ENCODE measurements at regions not wholly inside any gene's neighbourhood (a gene's known extent, or its start where the extent isn't known, plus 50 kb on each side); places are given as distances from the start of the nearest gene placed in this dataset.
A peak's percentile ranks its signal among the peaks of the same experiment; 100 is the strongest.
"Not testable (repeated sequence)": the region's sequence is repeated elsewhere in the genome, so short reads cannot be mapped to it uniquely, and the experiment has no call there.

- peaks cover 10% of the 10 kb centered on the region for H3K4me1 ChIP-seq (ENCODE audit: control insufficient read depth, insufficient read depth, low read length)
- no peaks in the 10 kb centered on the region for H3K9me3 ChIP-seq (replicated peaks; ENCODE audit: low read length)
- H3K9ac ChIP-seq (ENCODE audit: low read depth, low read length), result no peak overlapping the region
- no peaks in the 10 kb centered on the region for H3K27me3 ChIP-seq (ENCODE audit: control insufficient read depth, insufficient read depth, low read length)
- H3K4me2 ChIP-seq (ENCODE audit: low read length), result no peak overlapping the region
- H3K4me3 ChIP-seq (ENCODE audit: low read length), result no peak overlapping the region
- no peaks in the 10 kb centered on the region for H3K36me3 ChIP-seq (ENCODE audit: insufficient read depth, low read length)
Observed at GRCh38 chr1:67609577-67610341, 75.2 kb upstream of the GADD45A start.

- Histone ChIP-seq H3K9ac (ENCODE audit: low read depth, low read length) (no peak overlapping the region), H3K36me3 (ENCODE audit: insufficient read depth, low read length) (no peaks in the 10 kb centered on the region), H3K9me3 (replicated peaks; ENCODE audit: low read length) (no peaks in the 10 kb centered on the region), H3K4me2 (ENCODE audit: low read length) (no peak overlapping the region), H3K4me3 (ENCODE audit: low read length) (no peak overlapping the region), H3K27me3 (ENCODE audit: control insufficient read depth, insufficient read depth, low read length) (no peaks in the 10 kb centered on the region), H3K4me1 (ENCODE audit: control insufficient read depth, insufficient read depth, low read length) (peaks cover 11% of the 10 kb centered on the region)
Observed at GRCh38 chr1:67610450-67610849, 74.6 kb upstream of the GADD45A start.

DNA sequence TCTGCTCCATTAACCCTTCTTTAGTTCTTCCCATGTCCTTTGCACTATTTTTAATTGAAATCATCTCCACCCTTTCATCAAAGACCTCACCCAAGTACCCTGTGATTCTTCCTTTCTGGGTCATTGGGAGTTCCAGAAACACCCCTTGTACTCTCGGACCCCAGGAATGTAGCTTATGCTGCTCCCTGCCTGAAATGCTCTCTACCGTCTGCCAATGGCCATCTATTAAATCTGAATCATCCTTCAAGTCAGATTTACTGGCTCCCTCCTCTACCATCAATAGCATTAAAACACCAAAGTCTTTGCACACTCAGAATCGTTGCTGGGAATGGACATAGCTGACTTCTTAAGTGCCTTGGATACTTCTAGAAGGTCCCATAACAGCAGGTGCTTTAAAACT is 73.2 kb upstream of the GADD45A start:
- Histone ChIP-seq H3K36me3 (ENCODE audit: insufficient read depth, low read length) (no peaks in the 10 kb centered on the region), H3K4me2 (ENCODE audit: low read length) (no peak overlapping the region), H3K27me3 (ENCODE audit: control insufficient read depth, insufficient read depth, low read length) (no peaks in the 10 kb centered on the region)

GRCh38 chr1:67612788-67613241 is 72.2 kb upstream of the GADD45A start:
- Histone ChIP-seq H3K4me1 (ENCODE audit: control insufficient read depth, insufficient read depth, low read length) (peaks cover 11% of the 10 kb centered on the region), H3K27me3 (ENCODE audit: control insufficient read depth, insufficient read depth, low read length) (no peaks in the 10 kb centered on the region), H3K36me3 (ENCODE audit: insufficient read depth, low read length) (no peaks in the 10 kb centered on the region), H3K4me2 (ENCODE audit: low read length) (no peak overlapping the region), H3K9me3 (replicated peaks; ENCODE audit: low read length) (no peaks in the 10 kb centered on the region), H3K4me3 (ENCODE audit: low read length) (no peak overlapping the region), H3K9ac (ENCODE audit: low read depth, low read length) (no peak overlapping the region)

More for the DNA sequence above, 73.2 kb upstream of the GADD45A start:
- H3K9me3 ChIP-seq (replicated peaks; ENCODE audit: low read length), result no peaks in the 10 kb centered on the region
- H3K4me1 ChIP-seq (ENCODE audit: control insufficient read depth, insufficient read depth, low read length), result peaks cover 11% of the 10 kb centered on the region
- no peak overlapping the region for H3K9ac ChIP-seq (ENCODE audit: low read depth, low read length)
- H3K4me3 ChIP-seq (ENCODE audit: low read length), result no peak overlapping the region

DNA sequence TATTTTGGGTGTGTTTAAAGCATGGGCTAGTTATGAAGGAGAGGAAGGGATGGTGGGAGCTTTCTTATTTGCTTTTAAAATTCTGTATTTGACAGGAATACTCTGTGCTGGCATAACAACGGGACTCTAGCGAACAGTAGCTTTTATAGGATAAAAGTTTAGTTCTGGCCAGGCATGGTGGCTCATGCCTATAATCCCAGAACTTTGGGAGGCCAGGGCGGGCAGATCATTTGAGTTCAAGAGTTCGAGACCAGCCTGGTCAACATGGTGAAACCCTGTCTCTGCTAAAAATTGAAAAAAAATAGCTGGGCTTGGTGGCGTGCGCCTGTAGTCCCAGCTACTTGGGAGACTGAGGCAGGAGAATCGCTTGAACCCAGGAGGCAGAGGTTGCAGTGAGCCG is 71.5 kb upstream of the GADD45A start:
- not testable (repeated sequence) for H3K9me3 ChIP-seq (replicated peaks; ENCODE audit: low read length); H3K4me2 ChIP-seq (ENCODE audit: low read length); H3K36me3 ChIP-seq (ENCODE audit: insufficient read depth, low read length); H3K27me3 ChIP-seq (ENCODE audit: control insufficient read depth, insufficient read depth, low read length); H3K9ac ChIP-seq (ENCODE audit: low read depth, low read length); H3K4me3 ChIP-seq (ENCODE audit: low read length)
- peaks cover 17% of the 10 kb centered on the region for H3K4me1 ChIP-seq (ENCODE audit: control insufficient read depth, insufficient read depth, low read length)

- H3K4me2 ChIP-seq (ENCODE audit: low read length), result no peak overlapping the region
- H3K9ac ChIP-seq (ENCODE audit: low read depth, low read length), result no peak overlapping the region
- no peaks in the 10 kb centered on the region for H3K27me3 ChIP-seq (ENCODE audit: control insufficient read depth, insufficient read depth, low read length)
- H3K4me1 ChIP-seq (ENCODE audit: control insufficient read depth, insufficient read depth, low read length), result peaks cover 26% of the 10 kb centered on the region
- no peak overlapping the region for H3K4me3 ChIP-seq (ENCODE audit: low read length)
- no peaks in the 10 kb centered on the region for H3K9me3 ChIP-seq (replicated peaks; ENCODE audit: low read length)
- H3K36me3 ChIP-seq (ENCODE audit: insufficient read depth, low read length), result no peaks in the 10 kb centered on the region
Observed at GRCh38 chr1:67614511-67614934, 70.5 kb upstream of the GADD45A start.

GRCh38 chr1:67615886-67616285 is 69.1 kb upstream of the GADD45A start:
- no peak overlapping the region for H3K4me3 ChIP-seq (ENCODE audit: low read length)
- no peak overlapping the region for H3K9ac ChIP-seq (ENCODE audit: low read depth, low read length)
- H3K27me3 ChIP-seq (ENCODE audit: control insufficient read depth, insufficient read depth, low read length), result no peaks in the 10 kb centered on the region
- H3K36me3 ChIP-seq (ENCODE audit: insufficient read depth, low read length), result no peaks in the 10 kb centered on the region
- H3K4me2 ChIP-seq (ENCODE audit: low read length), result no peak overlapping the region
- peaks cover 26% of the 10 kb centered on the region for H3K4me1 ChIP-seq (ENCODE audit: control insufficient read depth, insufficient read depth, low read length)
- no peaks in the 10 kb centered on the region for H3K9me3 ChIP-seq (replicated peaks; ENCODE audit: low read length)

GRCh38 chr1:67616394-67616985 is 68.5 kb upstream of the GADD45A start:
- Histone ChIP-seq H3K27me3 (ENCODE audit: control insufficient read depth, insufficient read depth, low read length) (no peaks in the 10 kb centered on the region), H3K4me3 (ENCODE audit: low read length) (no peak overlapping the region), H3K36me3 (ENCODE audit: insufficient read depth, low read length) (no peaks in the 10 kb centered on the region), H3K9ac (ENCODE audit: low read depth, low read length) (no peak overlapping the region), H3K4me1 (ENCODE audit: control insufficient read depth, insufficient read depth, low read length) (peaks cover 26% of the 10 kb centered on the region), H3K9me3 (replicated peaks; ENCODE audit: low read length) (no peaks in the 10 kb centered on the region), H3K4me2 (ENCODE audit: low read length) (no peak overlapping the region)

DNA sequence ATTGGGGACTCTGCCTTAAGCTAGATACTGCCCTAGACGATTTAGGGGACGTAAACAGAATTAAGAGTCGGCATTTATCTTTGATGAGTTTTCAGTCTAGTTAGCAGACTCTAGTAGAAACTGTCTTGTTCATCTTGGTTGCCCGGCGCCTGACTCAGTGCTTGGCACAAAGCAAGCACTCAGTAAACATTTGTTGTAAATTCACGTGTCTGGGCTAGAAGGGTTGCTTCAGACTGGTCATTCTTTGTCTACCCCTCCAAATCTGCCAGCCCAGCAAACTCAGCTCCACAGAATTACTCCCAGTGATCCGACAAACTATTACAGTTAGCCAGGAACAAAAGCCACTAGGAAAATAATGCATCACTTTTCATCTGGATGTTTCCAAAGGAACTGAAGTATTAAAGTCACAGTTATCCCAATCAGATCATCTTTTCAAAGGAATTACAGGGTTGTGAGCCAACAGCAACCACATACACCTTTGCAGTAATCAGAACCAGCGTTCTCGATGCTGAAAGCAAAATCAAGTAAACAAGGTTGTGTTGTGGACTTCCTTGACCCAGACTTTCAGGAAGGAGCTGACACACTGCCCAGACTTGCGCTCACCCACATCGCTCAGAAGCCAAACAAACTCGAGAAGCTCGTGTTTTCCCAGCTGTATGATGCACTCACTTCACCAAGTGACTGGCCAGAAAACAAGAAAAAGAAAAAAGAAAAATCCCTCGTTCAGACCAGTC is 66.5 kb upstream of the GADD45A start:
- Histone ChIP-seq H3K4me1 (ENCODE audit: control insufficient read depth, insufficient read depth, low read length) (peaks cover 20% of the 10 kb centered on the region), H3K4me3 (ENCODE audit: low read length) (peak overlapping the region; percentile 60), H3K9me3 (replicated peaks; ENCODE audit: low read length) (no peaks in the 10 kb centered on the region), H3K4me2 (ENCODE audit: low read length) (peak overlapping the region; percentile 77), H3K36me3 (ENCODE audit: insufficient read depth, low read length) (no peaks in the 10 kb centered on the region), H3K27me3 (ENCODE audit: control insufficient read depth, insufficient read depth, low read length) (no peaks in the 10 kb centered on the region), H3K9ac (ENCODE audit: low read depth, low read length) (peak overlapping the region; percentile 57)

DNA sequence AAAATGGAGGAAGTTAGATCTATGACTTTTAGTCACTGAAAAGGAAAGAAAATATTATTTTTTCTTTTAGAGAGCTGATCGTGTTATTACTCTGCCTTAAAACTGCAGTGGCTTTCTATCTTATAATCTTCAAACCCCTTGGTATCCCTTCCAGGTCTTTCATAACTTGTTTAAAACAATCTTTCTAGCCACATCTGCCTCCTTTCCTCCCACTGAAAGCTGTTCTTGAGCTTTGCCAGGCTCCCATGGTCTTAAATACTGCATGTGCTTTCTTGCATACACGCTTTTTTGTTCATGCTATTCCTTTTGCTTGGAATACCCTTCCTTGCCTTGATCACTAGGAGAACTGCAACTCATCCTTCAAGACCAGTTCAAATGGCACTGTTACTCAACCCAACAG is 65.9 kb upstream of the GADD45A start:
- Histone ChIP-seq H3K36me3 (ENCODE audit: insufficient read depth, low read length) (no peaks in the 10 kb centered on the region), H3K9me3 (replicated peaks; ENCODE audit: low read length) (no peaks in the 10 kb centered on the region), H3K27me3 (ENCODE audit: control insufficient read depth, insufficient read depth, low read length) (no peaks in the 10 kb centered on the region), H3K4me3 (ENCODE audit: low read length) (no peak overlapping the region), H3K4me2 (ENCODE audit: low read length) (peak overlapping the region; percentile 77), H3K9ac (ENCODE audit: low read depth, low read length) (peak overlapping the region; percentile 57), H3K4me1 (ENCODE audit: control insufficient read depth, insufficient read depth, low read length) (peaks cover 20% of the 10 kb centered on the region)

- H3K27me3 ChIP-seq (ENCODE audit: control insufficient read depth, insufficient read depth, low read length), result no peaks in the 10 kb centered on the region
- no peak overlapping the region for H3K4me2 ChIP-seq (ENCODE audit: low read length)
- H3K9me3 ChIP-seq (replicated peaks; ENCODE audit: low read length), result no peaks in the 10 kb centered on the region
- no peaks in the 10 kb centered on the region for H3K36me3 ChIP-seq (ENCODE audit: insufficient read depth, low read length)
- H3K4me1 ChIP-seq (ENCODE audit: control insufficient read depth, insufficient read depth, low read length), result peaks cover 14% of the 10 kb centered on the region
- no peak overlapping the region for H3K4me3 ChIP-seq (ENCODE audit: low read length)
- no peak overlapping the region for H3K9ac ChIP-seq (ENCODE audit: low read depth, low read length)
Observed at GRCh38 chr1:67623906-67624305, 61.1 kb upstream of the GADD45A start.

All from skeletal muscle satellite cell (primary cell).